ENCODE measurements at regions not wholly inside any gene's neighbourhood (a gene's known extent, or its start where the extent isn't known, plus 50 kb on each side); places are given as distances from the start of the nearest gene placed in this dataset.

DNA sequence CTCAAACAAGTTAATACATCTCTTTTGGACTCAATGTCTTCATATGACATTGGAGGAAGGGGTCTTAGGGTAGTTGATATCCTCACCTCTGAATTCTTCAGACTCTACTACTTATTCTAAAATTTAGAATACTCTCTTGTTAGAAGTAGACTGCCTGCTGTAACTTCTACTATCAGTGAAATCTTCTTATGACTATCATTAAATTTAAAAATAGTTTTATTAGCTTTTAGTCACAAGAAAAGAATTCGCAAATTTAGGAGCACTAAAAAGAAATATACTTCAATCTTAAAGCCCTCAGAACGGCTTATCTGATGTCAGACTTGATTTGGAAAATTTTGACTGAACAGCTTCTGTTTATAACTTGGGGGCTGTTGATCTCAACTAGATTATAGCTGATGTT, 67.1 kb upstream of the TTC14 start:
- Histone ChIP-seq H3K9me3 (ENCODE audit: low read length) (0 out of 2 replicates have a peak, but pooled peaks cover 4% of the 10 kb centered on the region), H3K27me3 (ENCODE audit: control insufficient read depth in 1 of 2, insufficient read depth in 2 of 2, low read length in 2 of 2) (0 out of 5 replicates have a peak, but pooled peaks cover 0 to 1% of the 10 kb centered on the region in 2 experiments), H3K36me3 (replicated peaks in 1 of 2; ENCODE audit: control insufficient read depth in 1 of 2, insufficient read depth in 2 of 2, low read length in 2 of 2) (no peaks in the 10 kb centered on the region), H3K4me2 (ENCODE audit: low read depth, low read length) (no peak overlapping the region), H3K9ac (ENCODE audit: insufficient read depth, low read depth, low read length) (no peak overlapping the region), H3K27ac (ENCODE audit: extremely low read length, insufficient read depth, low read length) (no peak overlapping the region), H4K20me1 (ENCODE audit: insufficient read depth, low read length) (no peaks in the 10 kb centered on the region), H3K4me1 (ENCODE audit: insufficient read depth, low read length) (no peaks in the 10 kb centered on the region), H2AFZ (ENCODE audit: low read length) (no peak overlapping the region), H3K79me2 (ENCODE audit: insufficient read depth, low read length) (no peaks in the 10 kb centered on the region), H3K4me3 (replicated peaks in 1 of 3; ENCODE audit: insufficient read depth in 1 of 3, low read depth in 2 of 3, low read length in 3 of 3) (no peak overlapping the region)
- CTCF ChIA-PET (ENCODE audit: low intra/inter-chr PET ratio, low total read pairs): no interaction called here
- intact Hi-C loops (cut with micrococcal nuclease; ENCODE audit: unreplicated experiment): no loop called here
- no peak for FAIRE-seq
- TF ChIP-seq HOXA7 (CRISPR knock-in tag; IDR thresholded peaks at IDR 0.05) (no peak), MATR3 (CRISPR knock-in tag; IDR thresholded peaks at IDR 0.05) (no peak), JUND (CRISPR knock-in tag; IDR thresholded peaks at IDR 0.05) (no peak), ZNF33A (CRISPR knock-in tag; IDR thresholded peaks at IDR 0.05; ENCODE audit: borderline replicate concordance) (no peak), SRSF1 (optimal IDR thresholded peaks at IDR 0.05; ENCODE audit: low read depth, low read length) (no peak), ZNF761 (CRISPR knock-in tag; conservative IDR thresholded peaks at IDR 0.05) (no peak)
- TF ChIP-seq, protein P1, sequence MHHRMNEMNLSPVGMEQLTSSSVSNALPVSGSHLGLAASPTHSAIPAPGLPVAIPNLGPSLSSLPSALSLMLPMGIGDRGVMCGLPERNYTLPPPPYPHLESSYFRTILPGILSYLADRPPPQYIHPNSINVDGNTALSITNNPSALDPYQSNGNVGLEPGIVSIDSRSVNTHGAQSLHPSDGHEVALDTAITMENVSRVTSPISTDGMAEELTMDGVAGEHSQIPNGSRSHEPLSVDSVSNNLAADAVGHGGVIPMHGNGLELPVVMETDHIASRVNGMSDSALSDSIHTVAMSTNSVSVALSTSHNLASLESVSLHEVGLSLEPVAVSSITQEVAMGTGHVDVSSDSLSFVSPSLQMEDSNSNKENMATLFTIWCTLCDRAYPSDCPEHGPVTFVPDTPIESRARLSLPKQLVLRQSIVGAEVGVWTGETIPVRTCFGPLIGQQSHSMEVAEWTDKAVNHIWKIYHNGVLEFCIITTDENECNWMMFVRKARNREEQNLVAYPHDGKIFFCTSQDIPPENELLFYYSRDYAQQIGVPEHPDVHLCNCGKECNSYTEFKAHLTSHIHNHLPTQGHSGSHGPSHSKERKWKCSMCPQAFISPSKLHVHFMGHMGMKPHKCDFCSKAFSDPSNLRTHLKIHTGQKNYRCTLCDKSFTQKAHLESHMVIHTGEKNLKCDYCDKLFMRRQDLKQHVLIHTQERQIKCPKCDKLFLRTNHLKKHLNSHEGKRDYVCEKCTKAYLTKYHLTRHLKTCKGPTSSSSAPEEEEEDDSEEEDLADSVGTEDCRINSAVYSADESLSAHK (CRISPR knock-in tag; IDR thresholded peaks at IDR 0.05; ENCODE audit: borderline replicate concordance): no peak
- TF ChIP-seq, protein P2, sequence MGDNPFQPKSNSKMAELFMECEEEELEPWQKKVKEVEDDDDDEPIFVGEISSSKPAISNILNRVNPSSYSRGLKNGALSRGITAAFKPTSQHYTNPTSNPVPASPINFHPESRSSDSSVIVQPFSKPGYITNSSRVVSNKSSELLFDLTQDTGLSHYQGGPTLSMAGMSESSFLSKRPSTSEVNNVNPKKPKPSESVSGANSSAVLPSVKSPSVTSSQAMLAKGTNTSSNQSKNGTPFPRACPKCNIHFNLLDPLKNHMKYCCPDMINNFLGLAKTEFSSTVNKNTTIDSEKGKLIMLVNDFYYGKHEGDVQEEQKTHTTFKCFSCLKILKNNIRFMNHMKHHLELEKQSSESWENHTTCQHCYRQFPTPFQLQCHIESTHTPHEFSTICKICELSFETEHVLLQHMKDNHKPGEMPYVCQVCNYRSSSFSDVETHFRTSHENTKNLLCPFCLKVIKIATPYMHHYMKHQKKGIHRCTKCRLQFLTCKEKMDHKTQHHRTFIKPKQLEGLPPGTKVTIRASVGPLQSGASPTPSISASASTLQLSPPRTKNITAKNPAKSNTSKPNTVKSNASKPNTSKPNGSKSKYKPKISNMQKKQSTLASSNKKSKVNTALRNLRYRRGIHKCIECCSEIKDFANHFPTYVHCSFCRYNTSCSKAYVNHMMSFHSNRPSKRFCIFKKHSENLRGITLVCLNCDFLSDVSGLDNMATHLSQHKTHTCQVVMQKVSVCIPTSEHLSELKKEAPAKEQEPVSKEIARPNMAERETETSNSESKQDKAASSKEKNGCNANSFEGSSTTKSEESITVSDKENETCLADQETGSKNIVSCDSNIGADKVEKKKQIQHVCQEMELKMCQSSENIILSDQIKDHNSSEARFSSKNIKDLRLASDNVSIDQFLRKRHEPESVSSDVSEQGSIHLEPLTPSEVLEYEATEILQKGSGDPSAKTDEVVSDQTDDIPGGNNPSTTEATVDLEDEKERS (CRISPR knock-in tag; IDR thresholded peaks at IDR 0.05): no peak
- 2% methylated on average over 2 of the region's 2 CpGs for WGBS (ENCODE audit: low lambda C conversion rate)
- BruUV-seq (replicated peaks): no TSS peak
- ATAC-seq: no peak
- in situ Hi-C loops (cut with HindIII; ENCODE audit: extremely low pct_ligation_motif_present, low pct_unique_long_range_greater_than_20kb): no loop called here
- POLR2A ChIA-PET: no interaction called here
- no peak for DNase-seq (ENCODE audit: low spot score)
